Stomach (tissue), 8 donors: ENCODE measurements at regions not wholly inside any gene's neighbourhood (a gene's known extent, or its start where the extent isn't known, plus 50 kb on each side); places are given as distances from the start of the nearest gene placed in this dataset.

ENCODE experiments used
- DNase-seq, 2 donors: peaks; one replicate each; pipeline versions ENCODE4 v3.0.0 to v3.0.0-alpha.2; 2013 to 2019
- H3K27ac ChIP-seq, 5 donors: fragments of 200-600 bp in 4 of 5; sonication (generic) in 4 of 5; one replicate each; pipeline ENCODE4 v1.5.1; 2013 to 2019; ENCODE audit warnings: mild to moderate bottlenecking in 1 of 5, moderate library complexity in 1 of 5
- H3K27me3 ChIP-seq, 3 donors: fragments of 200-600 bp; sonication (generic); one replicate each; pipeline ENCODE4 v1.5.1; 2017 to 2019; ENCODE audit warnings: mixed run types in 1 of 3
- H3K36me3 ChIP-seq, 4 donors: fragments of 200-600 bp; sonication (generic); 1 replicate in 3 of 4; 2 replicates in 1 of 4; pipeline ENCODE4 v1.5.1; 2016 to 2019
- H3K4me1 ChIP-seq, 4 donors: fragments of 200-600 bp; sonication (generic); one replicate each; pipeline ENCODE4 v1.5.1; 2016 to 2019
- H3K4me3 ChIP-seq, 4 donors: fragments of 200-600 bp; sonication (generic) in 3 of 4; one replicate each; pipeline ENCODE4 v1.5.1; 2016 to 2019; ENCODE audit warnings: mild to moderate bottlenecking in 1 of 4
- H3K9me3 ChIP-seq, 4 donors: fragments of 200-600 bp; sonication (generic); one replicate each; pipeline ENCODE4 v1.5.1; 2016 to 2019
- CTCF ChIP-seq, 7 experiments: fragments of 450-650 bp in 4 of 7; fragments of 200-600 bp in 3 of 7; sonication (generic) in 3 of 7; IDR thresholded peaks; one replicate each; pipeline ENCODE4 v1.5.1; 2016 to 2019; ENCODE audit warnings: antibody characterized with exemption in 7 of 7, control low read depth in 2 of 7, mild to moderate bottlenecking in 1 of 7
- EP300 ChIP-seq: sonication (generic); formaldehyde crosslinking; IDR thresholded peaks from one replicate; pipeline ENCODE4 v1.6.1; 2017; ENCODE audit warnings: antibody characterized with exemption
- POLR2A ChIP-seq, 4 donors: fragments of 450-650 bp; IDR thresholded peaks; one replicate each; pipeline ENCODE4 v1.6.1; 2016; ENCODE audit warnings: antibody characterized with exemption in 4 of 4, control low read depth in 2 of 4, mild to moderate bottlenecking in 1 of 4, moderate library complexity in 1 of 4
- POLR2AphosphoS5 ChIP-seq, 3 donors: sonication (generic); formaldehyde crosslinking; IDR thresholded peaks; one replicate each; pipeline ENCODE4 v1.6.1; 2016; ENCODE audit warnings: antibody characterized with exemption in 3 of 3
- WGBS, 5 donors: extraction: QIAGEN DNeasy Blood & Tissue Kit in 3 of 5; methylation state at CpG; one replicate each; pipeline versions ENCODE4 v1.1.5 to v1.1.7; 2013 to 2018; 5-methylcytosine and 5-hydroxymethylcytosine counted together
- intact Hi-C: fragments of 100-400 bp; cut with DNase I; formaldehyde crosslinking; loops from one replicate; pipeline ENCODE4 v1.15.1; 2023; ENCODE audit warnings: low total_unique reads
- small RNA-seq, 4 donors: library from RNA; depleted of rRNA; stranded (forward); fragments of <200 nt; gene quantifications; one replicate each; pipeline ENCODE3, GENCODE V24; 2016
- donor health status: healthy with polysubstance abuse.
- donor health status: Bipolar disorder and iron deficiency.
- donor health status: healthy.

GRCh38 chr11:10401696-10402392, 53.2 kb upstream of the AMPD3 start:
- intact Hi-C loops = loop anchor here (5.0 kb wide), 1 partner anchor 330 kb away; no protein-coding TSS in a partner anchor
- Histone ChIP-seq H3K36me3 (no peaks in the 10 kb centered on the region), H3K9me3 (no peaks in the 10 kb centered on the region), H3K4me1 (peaks cover 0 to 15% (median 8%) of the 10 kb centered on the region in 4 donors), H3K27ac (peak overlapping the region in 1 of 5 donors; percentile 23), H3K4me3 (no peak overlapping the region), H3K27me3 (no peaks in the 10 kb centered on the region)
- 71 to 79% (median 77%) methylated on average over 4 of the region's 4 CpGs for WGBS, 5 donors
- TF ChIP-seq EP300 (no peak), POLR2AphosphoS5 (IDR thresholded peaks at IDR 0.05) (no peak), POLR2A (IDR thresholded peaks at IDR 0.05) (no peak), CTCF (IDR thresholded peaks at IDR 0.05) (no peak)
- no peak for DNase-seq

Small RNA genes in the stretch of these regions (small RNA-seq; reads per million reads assigned to genes)
- gene RNU6ATAC33P = 0 reads per million in 4 donors
